ENCODE measurements at regions not wholly inside any gene's neighbourhood (a gene's known extent, or its start where the extent isn't known, plus 50 kb on each side); places are given as distances from the start of the nearest gene placed in this dataset.
"Not testable (repeated sequence)": the region's sequence is repeated elsewhere in the genome, so short reads cannot be mapped to it uniquely, and the experiment has no call there.

DNA sequence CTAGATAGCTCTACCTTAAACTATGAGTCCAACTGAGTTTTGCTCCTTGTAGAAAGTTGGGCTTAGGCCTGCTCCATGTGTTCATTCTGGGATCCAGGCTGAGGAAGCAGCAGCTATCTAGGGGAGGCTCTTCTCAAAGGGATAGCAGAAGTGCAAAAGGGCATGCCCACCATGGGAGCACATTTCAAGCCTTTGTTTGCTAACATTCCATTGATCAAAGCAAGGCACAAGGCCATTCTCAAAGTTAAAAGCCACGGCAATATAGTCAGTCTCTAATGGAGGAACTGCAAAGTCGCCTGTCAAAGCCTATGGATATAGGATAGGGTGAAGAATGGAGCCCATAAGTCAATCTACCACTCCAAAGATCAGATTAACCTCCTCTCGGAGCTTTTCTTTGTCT, 488.1 kb upstream of the ARX start:
- no peak for DNase-seq

DNA sequence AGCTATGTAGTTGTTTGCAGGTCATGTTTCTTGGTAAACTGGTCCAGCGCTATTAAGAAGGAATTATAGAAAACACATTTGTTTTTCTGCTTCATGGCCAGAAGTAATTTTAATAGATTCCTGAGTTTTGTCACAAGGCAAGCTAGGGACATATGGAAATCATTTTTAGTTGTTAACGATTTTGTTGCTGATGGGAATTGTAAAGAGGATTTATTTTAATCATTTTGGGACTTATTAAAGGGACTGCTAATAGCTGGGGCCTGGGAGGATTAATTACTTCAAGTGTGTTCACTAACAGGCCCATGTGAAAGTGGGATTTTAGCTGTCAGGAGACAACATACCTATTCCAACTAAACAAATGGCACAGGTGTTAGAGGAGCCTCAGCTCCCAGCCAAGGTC, 492.0 kb upstream of the ARX start:
- no peak for DNase-seq

DNA sequence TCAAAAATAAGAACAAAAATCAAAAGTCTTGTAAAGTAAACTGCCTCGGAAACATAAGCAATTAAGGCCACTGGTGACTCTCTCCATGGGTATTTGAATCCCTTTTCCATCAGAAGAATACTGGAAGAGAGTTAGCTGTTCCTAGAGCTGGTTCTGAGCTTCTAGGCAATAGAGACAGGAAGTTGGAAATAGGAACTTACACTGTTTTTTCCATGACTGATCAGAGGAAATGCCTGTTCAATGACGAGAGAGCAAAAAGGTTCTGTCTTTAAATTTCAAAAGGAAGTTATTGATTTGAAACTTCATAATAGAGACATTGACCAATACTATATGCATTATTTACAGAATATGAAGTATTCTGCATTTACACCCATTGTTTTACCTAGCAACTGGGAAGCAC, 503.5 kb upstream of the ARX start:
- no peak for DNase-seq

DNA sequence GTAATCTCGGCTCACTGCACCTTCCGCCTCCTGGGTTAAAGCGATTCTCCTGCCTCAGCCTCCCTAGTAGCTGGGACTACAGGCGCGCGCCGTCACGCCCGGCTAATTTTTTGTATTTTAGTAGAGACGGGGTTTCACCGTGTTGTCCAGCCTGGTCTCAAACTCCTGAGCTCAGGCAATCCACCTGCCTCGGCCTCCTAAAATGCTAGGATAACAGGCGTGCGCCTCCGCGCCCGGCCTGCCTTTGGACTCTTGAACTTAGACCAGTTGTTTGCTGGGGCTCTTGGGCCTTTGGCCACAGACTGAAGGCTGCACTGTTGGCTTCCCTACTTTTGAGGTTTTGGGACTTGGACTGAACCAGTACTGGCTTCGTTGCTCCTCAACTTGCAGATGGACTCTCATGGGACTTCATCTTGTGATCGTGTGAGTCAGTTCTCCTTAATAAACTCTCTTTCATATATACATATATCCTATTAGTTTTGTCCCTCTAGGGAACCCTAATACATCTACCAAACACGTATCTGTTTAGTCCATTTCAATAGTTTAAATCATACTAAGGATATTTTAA, 506.8 kb upstream of the ARX start:
- not testable (repeated sequence) for DNase-seq

DNA sequence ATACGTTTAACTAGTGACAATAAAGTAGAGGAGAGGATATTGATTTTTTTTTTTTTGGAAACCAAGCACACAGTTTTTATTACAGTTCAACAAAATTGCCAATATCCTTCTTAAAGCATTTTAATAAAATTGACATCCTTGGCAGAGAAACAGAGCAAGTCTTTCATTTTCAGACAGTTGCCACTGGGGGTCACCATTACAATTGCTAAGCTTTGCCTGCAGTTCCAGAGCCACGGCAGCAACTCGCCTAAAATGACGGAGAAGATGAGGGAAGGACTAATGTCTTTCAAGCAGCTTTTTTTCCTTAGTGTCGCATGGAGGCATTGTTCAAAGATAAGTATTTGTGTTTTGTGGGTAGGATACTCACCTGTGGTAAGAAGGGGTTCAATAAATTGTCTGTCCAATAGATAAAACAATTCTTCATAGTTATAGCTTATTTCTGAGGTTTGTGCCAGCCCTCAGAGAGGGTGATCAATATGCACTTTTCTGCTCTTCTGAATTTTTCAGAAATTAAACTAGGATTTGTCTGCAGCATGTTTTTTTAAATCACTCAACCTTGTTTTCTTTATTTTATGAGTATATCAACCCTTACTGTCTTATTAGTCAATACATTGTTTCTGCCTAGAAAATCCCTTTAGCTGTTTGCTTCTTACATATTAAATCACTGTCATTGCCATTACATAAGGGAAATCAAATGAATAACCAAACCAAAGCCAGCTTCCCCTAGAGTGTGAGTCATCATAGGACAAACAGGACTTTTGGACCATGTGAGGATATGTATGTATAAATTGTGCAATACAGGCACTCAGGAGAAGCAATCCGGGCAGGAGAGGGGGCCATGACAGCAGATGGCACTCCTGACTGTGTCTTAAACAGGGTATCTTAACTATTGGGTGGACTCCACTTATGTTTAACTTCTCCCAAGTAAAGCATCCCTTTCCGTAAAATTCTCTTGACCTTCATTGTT, 508.1 kb upstream of the ARX start:
- no peak for DNase-seq

DNA sequence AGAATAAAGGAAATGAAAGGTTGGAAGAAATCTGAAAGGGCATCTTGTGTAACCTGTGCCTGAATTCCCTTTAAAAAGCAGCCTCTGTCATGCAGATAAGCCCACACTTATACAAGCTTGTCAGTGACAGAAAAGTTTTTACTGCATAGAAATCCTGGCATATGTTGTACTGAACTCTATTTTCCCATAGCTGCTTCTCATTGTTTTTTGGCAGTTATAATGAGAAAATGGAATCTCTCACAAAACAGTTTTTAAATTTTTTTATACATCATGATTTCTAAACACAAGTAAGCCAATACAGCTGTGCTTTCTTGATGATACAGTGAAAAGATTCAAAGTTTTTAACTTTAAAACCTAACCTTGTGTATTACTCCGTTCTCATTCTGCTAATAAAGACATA, 511.4 kb upstream of the ARX start:
- no peak for DNase-seq

DNA sequence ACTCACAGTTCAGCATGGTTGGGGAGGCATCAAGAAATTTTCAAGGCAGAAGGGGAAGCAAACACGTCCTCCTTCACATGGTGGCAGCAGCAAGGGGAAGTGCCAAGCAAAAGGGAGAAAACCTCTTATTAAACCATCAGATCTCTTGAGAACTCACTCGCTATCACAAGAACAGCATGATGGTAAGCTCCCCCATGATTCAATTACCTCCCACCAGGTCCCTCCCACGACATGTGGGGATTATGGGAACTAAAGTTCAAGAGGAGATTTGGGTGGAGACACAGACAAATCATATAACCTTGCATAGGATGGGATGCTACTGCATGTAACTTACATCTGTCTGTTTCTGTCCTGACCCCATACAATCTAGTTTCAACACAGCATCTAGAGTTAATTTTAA, 511.8 kb upstream of the ARX start:
- no peak for DNase-seq

DNA sequence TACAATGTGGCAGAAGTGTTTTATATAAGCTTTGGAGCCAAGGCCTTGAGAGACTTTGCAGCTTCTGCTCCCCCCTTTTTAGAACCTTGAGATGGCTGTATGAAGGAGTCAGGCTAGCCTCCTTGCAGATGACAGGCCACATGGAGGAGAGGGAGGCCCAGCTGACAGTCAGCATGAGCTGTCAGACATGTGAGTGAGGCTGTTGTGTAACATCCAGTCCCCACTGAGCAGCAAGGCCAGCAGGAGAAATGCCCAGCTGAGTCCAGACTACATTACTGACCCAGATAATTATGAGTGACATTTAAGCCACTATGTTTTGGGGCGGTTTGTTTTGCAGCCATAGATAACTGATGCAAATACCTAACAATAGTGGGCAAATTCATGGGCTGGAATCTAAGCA, 515.3 kb upstream of the ARX start:
- DNase-seq = no peak

DNA sequence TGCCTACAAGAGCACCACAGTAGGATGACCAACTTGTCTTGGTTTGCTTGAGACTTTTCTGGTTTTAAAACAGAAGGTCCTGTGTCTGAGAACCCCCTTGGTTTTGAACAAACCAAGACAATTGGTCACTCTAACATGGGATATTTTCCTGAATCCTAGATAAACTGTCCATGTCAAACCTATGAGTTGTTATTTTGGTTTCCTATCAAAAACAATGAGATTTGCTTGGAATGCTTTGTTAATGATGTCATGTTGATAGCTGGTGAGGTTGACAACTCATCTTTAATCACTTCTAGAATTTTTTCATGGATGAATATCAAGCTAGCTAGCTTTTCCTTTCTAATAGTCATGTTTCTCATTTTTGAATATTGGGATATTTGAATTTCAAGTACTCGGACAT, 518.3 kb upstream of the ARX start:
- DNase-seq = no peak

DNA sequence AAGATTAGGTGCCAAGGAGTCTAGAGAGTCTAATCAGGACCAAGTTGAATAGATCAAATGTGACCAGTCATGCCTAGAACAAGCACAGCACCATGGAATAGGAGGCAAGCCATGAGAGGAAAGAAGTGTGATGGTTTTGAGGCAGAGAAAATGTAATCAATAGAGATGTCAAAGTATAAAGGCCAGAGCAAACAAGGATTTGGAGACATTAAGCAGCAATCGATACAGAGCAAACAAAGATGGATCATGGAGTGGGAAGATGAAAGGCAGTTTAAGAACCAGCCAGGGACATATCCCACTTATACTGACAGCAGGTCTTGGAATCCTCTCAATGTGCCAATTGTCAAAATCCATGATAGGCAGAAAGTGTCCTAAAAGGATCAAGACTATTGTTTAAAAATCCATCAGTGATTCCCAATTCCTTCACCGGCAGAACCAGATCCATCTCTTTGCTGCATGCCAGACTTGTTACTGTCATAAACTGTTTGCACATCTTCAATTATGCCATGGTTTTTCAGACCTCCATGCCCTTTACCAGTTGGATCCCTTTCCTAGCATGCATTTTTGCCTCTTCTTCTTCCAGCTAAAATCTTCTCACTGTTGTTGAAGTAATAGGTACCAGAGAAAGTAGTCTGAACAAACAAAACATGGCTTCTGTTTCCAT, 520.7 kb upstream of the ARX start:
- DNase-seq = peak; percentile 1

DNA sequence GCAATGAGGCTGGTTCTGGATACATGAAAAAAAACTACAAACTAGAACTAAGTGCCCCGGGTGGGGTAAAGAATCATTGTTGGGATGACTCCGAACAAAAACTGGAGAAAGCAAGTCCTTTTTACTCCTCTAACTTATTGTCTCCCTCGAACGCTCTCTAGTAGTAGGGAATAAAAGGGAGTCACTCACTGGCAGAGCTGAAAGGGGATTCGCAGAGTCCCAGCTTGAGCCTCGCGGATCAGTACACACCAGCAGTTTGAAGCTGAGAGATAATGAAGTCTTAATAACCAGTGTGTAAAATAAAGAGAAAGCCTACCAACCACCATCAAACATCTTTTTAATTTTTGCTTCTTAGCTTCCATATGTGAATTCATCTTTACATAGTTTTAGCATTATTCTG, 521.9 kb upstream of the ARX start:
- no peak for DNase-seq

DNA sequence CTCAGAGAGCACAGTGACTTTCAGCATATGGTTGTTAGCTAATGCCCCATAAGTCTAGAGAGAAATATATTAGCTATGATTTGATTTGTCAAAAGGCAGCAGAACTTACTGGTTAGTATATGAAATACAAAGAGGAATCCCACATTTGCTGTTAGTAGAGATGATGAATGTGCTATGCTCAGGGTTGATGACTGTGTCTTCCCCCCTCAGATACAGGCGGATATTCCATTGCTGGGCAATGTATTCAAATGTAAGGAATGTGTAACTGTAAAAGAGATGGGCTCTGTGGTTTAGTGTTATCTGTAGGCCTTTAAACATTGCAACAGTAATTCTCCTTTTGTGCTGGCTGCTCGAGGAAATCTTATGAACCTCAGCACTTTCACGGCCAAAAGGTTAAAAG, 528.9 kb upstream of the ARX start:
- no peak for DNase-seq

DNA sequence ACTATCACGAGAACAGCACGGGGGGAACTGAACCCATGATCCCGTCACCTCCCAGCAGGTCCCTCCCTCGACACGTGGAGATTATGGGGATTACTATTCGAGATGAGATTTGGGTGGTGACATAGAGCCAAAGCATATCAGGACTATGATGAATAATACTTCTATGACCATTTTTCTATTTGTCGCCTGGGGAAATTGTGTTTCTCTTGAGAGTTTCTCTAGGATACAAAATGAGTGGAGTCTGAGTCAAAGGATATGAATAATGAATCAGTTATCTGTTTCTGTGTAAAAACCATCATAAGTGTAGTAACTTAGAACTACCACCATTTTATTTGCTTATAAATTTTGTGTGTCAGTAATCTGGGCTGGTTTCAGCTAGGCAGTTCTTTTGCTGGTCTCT, 533.0 kb upstream of the ARX start:
- no peak for DNase-seq

DNA sequence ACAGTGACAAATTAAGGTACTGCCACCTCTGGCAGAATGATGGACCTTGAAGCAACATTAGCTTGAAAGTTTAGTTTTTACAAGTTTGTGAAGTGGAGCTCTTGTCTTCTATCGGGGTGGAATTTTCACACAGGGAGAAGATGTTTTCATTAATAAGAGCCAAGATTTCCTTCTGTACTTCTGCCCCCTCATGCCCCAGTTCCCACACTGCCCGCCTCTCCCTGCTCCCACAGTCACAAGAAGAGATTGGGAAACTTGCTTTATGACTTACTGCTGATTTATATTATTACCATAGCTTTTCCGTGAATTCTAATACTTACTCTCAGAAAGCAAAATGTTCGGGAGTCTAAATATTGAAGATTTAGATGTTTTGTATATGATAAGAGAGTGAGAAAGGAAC, 539.8 kb upstream of the ARX start:
- DNase-seq = no peak

DNA sequence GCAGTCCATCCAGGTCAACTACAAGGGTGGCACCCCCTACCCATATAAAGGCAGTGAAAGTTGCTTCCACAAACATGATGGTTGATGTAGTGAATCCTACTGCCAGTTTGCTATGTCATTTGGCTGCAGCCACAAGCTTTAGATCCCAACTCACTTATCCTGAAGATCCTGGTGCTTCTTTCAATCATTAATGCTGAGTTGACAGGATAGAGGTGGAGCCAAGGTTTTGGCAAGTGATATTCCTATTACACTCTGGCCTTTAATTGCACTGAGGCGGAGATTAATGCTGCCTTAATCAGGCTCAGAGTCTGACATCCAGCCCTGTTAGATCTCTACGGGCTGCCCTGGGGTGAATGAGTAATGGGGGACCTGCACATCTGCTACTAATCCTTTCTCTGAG, 542.4 kb upstream of the ARX start:
- no peak for DNase-seq

DNA sequence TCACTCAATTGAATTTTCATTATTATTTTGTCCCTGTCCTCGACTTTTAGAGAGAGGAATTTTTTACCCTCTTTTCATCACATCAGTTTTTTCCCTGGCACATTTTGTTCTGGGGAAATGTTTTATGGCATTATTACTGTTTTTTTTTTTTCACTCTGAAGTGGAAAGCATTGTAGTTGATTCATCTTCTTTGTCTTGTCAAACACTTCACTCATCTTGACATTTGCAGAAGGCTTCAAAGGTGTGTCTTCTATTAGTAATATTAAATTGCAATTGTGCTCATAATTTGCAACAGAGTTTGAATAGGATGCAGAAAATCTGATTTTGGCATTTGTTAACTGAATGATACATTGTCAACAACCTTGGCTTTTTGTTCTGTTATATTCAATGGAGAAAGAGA, 545.4 kb upstream of the ARX start:
- no peak for DNase-seq

DNA sequence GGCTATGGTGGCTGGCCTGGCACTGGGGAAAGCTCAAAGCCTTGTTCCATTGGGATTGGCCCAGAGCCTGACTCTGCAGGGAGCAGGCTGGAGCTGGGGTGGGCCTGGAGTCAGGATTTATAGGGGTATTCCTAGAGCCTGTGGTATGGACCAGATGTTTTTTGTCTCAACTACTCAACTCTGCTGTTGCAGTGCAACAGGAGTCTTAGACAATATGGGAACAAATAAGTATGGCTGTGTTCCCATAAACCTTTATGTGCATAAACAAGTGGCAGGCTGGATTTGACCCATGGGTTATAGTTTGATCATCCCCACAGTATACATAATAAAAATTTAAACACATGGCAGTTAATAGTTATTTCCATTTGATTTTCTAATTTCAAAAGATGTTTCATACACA, 557.9 kb upstream of the ARX start:
- DNase-seq = no peak

DNA sequence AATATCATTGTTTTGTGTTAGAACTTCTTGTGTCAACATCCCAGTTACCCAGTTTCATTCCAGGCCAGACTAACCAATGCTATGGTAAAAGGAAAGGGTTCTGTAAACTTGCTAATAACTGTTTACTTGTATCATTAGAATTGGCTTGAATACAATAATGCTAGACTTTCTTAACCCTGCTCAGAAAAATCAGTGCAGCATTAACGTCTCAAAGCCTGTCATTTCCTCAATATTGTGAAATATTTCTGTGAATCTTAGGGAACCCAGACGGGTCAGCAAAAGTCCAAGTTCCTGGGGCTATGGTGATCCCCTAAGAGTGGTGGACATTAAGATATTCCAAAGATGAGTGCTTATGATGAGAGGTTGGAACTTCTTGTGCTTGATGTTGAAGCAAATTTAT, 541.2 kb upstream of the MAGEB18 start:
- DNase-seq = no peak

DNA sequence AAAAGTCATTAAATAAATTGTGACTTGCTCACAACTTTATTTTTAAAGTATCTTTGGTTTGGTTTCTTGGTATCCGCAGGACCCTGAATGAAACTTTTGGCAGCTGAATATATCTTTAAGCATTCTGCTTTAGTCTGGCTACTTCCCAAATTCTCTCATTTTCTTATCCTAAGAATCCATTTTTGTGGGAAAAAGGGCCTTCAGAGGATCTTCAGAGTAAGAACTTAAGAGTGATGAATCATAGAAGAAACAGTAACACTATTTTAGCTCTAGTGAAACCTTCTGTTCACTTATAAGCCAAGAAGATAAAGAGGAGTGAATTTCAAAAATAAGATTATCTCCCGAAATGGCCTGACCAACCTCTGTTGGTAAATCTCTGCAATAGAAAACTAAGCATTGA, 540.6 kb upstream of the MAGEB18 start:
- DNase-seq = no peak

DNA sequence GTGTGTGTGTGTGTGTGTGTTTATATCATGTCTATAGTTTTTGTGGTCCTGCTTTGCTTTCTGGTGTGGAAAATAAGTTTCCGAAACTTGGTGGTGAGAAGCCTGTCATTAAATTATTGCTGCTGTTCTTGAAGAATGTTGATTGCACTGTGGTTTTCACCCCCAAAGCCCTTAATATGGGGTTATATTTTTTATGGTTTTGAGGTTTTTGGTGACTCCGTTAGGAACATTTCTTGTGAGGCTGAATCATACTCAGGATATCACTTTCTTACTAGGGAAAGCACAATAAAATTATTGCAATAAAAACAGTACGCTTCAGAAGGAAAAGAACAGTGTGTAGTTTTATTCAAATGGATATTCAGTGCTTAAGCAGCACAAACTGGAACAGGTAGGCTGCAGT, 539.1 kb upstream of the MAGEB18 start:
- DNase-seq = no peak

DNA sequence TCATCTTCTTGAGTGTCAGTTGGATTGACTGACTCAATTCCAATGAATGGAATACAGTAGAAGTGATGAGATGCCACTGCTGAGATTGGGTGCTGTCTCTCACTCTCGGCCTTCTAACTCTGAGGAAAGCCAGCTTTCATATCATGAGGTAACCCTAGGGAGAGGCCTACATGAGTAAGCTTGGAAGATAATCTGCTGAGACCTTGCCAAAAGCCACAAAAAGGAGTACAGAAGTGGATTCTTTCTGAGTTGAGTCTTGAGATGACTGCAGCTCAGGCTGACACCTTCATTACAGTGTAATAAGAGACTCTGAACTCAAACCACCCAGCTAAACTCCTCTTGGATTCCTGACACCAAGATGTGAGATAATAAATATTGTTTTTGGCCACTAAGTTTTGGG, 537.4 kb upstream of the MAGEB18 start:
- DNase-seq = no peak

DNA sequence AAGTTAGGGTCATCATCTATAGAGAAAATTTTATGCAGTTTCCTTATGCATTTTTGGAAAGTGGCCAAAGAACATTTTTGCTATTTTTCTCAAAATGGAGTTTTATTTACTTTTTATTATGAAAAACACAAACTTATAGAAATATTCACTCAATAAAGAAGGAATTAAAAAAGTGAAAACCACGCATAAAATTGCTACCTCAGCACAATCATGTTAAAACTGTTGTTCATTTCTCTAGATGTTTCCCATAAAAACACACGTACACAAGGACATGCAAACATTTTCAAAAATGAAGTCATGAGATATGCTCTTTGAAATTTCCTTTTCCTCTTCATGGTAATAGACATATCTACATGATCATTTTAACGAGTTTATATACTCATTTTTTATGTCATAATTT, 536.8 kb upstream of the MAGEB18 start:
- no peak for DNase-seq

DNA sequence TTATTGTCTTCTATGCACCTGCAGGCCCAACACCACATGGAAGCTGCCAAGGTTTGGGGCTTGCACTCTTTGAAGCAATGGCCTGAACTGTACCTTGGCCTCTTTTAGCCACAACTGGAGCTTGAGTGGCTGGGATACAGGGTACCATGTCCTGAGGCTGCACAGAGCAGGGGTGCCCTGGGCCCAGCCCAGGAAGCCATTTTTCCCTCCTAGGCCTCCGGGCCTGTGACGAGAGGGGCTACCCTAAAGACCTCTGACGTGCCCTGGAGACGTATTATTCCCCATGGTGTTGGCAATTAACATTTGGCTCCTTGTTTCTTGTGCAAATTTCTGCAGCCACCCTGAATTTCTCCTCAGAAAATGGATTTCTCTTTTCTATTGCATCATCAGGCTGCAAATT, 519.9 kb upstream of the MAGEB18 start:
- DNase-seq = no peak

DNA sequence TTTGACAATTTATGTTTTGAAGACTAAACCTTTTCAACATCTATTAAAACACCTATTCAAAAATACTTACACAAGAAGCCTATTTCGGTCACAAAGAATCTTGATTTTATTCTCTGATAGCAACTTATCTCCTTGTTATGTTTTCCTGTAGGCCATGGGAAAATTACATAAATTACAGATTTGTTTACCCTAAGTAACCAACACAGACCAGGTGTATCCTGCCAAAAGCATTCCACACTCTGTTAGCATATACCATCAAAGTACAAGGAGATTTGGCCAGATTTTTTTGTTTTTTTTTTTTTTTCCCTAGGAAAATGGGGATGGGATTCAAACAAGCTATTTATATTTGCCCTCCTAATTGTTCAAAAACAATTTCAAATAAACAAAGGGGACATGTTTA, 497.9 kb upstream of the MAGEB18 start:
- no peak for DNase-seq
